ENCODE measurements at regions not wholly inside any gene's neighbourhood (a gene's known extent, or its start where the extent isn't known, plus 50 kb on each side); places are given as distances from the start of the nearest gene placed in this dataset.

- TF ChIP-seq CUX1 (IDR thresholded peaks at IDR 0.05; ENCODE audit: insufficient replicate concordance, low read depth, low read length): no peak
- no peak for TF ChIP-seq SREBF2 (IDR thresholded peaks at IDR 0.05; ENCODE audit: low read length)
- no peak for TF ChIP-seq NKRF (conservative IDR thresholded peaks at IDR 0.05)
- no peak for TF ChIP-seq NFXL1 (IDR thresholded peaks at IDR 0.05; ENCODE audit: borderline replicate concordance)
Measured at GRCh38 chr2:75415731-75416130, 145.0 kb downstream of the EVA1A start (continued).

All from GM12878 (cell line).